NT2/D1 (cell line): ENCODE measurements at regions not wholly inside any gene's neighbourhood (a gene's known extent, or its start where the extent isn't known, plus 50 kb on each side); places are given as distances from the start of the nearest gene placed in this dataset.

Source experiments
- SUZ12 ChIP-seq: IDR thresholded peaks from 2 replicates; pipeline ENCODE4 v1.6.1; 2011; ENCODE audit not compliant: insufficient read length, insufficient read depth; ENCODE audit errors: extremely low read depth
- YY1 ChIP-seq: IDR thresholded peaks from 2 replicates; pipeline ENCODE4 v1.6.1; 2011; ENCODE audit not compliant: insufficient read length, insufficient read depth
- ZNF274 ChIP-seq: IDR thresholded peaks from 2 replicates; pipeline ENCODE4 v1.6.1; 2011; ENCODE audit warnings: mild to moderate bottlenecking, low read depth, low read length

DNA sequence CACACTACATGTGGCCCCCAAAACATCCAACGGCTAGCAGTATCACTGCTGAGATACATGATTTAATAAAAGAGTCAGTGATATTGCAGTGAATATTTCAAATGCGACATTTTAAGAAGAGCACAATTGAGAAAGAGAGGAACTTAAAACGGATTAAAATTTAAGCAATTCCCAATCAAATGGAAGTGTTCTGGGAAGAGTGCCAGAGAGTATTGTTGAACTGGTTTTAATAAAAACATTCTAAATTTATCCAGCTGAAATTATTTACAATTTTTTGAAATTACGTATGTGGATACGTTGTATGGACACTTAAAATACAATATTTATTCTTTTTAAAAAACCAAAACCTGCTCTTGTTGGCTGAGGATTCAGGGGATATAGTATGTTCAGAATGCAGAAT lies 117.7 kb downstream of the C3orf38 start:
- no peak for TF ChIP-seq SUZ12
- TF ChIP-seq ZNF274: no peak
- no peak for TF ChIP-seq YY1
